NCI-H1092 treated with DMSO at 0.1 percent for 48 hours (cell line): ENCODE measurements at regions not wholly inside any gene's neighbourhood (a gene's known extent, or its start where the extent isn't known, plus 50 kb on each side); places are given as distances from the start of the nearest gene placed in this dataset.

Experiments
- DNase-seq: peaks from one replicate; lab custom pipeline; 2025; lab: John Stamatoyannopoulos, UW

DNA sequence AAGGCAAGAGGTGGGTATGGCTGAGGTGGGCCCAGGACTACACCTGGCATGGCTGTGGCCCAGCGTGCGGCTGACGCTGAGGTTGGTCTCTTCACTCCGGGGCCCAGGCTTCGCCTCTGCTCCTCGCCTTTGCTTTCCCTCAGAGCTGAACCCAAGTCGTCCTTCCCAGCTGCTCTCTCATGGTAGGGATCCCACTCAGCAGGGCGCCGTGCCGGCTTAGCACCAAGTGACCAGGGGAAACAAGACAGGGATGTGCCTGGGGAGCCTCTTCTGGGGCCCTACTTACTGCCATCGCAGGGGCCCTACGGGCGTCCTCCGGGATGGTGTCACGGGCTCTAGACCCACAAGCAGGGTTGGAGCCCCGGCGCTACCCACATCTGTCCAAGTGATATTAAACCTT is 138.1 kb upstream of the ALKAL2 start:
- DNase-seq, result no peak

DNA sequence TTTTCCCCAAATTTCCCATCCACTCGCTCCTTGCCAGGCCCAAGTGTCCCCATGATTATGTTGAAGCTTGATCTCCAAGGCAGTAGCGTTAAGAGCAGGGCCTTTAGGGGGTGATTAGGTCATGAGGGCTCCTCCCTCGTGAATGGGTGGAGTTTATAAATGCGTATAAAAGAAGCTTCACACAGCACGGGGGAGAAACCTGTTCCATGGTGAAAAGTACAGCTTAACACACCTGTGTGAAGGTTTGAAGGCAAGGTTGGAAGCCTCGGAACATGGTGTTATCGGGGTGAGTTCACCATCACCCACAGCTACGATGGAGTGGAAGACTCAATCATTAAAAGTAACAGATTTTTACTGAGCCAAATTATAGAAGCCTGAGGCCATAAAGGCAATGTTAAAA is 137.4 kb upstream of the ALKAL2 start:
- no peak for DNase-seq

DNA sequence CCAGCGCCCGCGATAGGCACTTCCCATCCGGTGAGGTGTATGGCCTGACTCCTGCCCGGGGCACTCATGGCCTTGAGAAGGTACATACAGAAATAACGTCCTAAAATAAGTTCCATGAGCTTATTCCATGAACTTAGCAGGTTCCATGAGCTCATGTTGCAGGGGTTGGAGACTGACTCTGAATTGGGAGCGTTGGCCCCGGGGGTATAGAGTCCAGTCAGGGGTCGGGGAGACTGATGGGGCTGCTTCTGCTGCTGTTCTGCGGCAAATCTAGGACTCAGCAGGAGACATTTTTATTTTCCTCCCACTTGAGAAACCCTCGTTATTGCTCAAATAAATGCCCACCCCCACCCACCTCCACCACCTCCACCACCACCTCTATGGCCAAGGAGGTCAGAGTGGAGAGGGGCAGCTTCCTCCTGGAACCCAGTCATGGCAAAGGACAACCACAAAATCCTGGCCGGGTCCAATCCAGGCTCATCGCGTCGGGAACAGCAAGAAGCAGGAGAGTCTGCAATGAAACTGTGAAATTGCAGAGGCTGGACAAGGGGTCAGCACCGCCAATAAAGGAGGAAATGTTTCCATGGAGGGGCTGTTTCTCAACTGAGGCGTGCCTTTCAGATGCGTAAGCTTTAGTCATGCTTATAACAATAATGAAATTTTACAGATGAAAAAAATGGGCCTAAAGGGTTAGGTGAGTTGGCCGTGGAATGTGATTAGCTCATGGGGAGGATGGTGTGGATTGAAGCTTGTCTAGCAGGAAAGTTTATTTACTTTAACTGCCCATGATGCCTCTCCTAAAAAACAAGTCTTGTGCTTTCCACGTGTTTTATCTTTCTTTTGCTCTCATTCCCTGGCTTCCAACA is 136.6 kb upstream of the ALKAL2 start:
- no peak for DNase-seq

DNA sequence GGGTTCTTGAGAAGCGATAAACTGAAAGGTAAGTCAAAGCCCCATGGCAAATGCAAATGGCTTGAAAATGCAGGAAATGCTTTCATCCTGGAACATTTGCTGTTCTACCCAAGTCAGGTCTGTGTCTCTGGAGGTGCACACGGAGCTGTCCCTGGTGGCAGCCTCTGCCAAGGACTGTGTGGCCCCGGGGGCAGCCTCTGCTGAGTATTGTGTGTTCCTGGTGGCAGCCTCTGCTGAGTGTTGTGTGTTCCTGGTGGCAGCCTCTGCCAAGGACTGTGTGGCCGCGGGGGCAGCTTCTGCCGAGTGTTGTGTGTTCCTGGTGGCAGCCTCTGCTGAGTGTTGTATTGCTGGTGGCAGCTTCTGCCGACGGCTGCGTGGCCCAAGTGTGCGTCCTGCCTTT is 135.6 kb upstream of the ALKAL2 start:
- DNase-seq, result no peak

DNA sequence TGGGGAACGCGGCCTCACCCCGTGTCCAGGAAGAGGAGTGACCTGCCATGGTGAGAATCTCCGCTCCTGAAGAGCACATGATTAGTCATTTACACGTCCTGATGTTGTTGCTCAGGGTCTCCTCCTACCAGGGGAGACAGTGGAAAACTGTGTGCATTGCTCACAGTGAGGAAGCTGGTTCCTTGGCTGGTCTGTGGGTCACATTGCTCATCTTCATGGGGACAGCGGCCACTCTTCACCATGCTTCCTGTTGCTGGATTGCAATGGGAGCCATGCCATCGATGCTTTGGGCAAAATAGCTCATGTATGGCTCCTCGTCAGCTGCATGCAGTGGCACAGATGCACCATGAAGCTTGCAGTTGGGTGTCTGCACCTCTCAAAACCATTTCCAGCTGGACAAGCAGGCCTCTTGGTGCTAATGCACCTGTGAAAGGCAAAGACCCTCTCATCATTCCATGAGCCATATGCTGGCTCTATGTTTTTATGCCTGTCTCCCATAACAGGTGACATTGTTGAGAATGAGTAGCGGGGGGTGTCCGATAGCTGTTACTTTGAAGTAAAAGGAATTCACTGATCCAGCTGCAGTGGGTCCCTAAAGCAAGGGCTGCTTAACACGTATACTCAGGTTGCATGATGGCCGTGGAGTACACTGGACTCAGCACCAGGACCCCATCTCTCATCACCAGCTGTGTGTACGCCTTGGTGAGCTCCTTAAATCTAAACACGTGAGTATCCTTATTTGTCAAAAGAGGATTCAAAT is 135.0 kb upstream of the ALKAL2 start:
- no peak for DNase-seq

DNA sequence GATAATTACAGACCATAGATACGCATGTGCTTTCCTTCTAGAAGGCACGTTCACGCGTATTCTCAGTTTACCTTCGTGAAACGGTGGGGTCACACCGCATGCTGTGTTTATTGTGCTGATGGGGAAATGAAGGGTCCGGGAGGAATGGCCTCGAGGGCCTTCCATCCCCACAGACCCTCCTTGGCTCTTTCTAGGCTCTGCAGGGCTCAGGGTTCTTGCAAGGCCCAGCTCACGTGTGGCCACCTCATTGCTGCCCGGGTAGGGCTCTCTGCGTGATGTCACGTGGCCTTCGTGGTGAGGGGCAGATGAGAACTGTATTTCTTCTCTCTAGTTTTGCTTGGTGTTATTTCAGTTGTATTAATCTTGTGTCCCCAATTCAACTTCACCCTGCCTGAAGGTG is 133.5 kb upstream of the ALKAL2 start:
- no peak for DNase-seq

DNA sequence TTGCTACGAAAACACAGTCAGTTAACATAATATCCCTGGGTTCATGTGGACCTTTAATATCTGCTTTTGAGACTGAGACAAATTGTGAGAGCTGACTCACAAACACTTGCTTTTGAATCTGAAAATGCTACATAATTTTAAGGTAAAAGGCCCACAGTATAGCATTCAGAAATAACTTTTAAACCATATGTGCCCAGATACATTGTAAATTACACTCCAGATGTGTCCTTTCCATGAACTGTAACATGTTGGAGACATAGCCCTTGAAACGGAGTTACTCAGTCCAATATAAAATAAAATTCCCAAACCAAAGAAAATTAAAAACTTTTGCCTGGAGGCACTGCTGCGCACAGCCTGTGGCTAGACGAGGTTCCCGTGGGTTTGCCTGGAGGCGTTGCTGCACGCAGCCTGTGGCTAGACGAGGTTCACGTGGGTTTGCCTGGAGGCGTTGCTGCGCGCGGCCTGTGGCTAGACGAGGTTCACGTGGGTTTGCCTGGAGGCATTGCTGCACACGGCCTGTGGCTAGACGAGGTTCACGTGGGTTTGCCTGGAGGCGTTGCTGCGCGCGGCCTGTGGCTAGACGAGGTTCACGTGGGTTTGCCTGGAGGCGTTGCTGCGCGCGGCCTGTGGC is 131.9 kb upstream of the ALKAL2 start:
- DNase-seq, result no peak

DNA sequence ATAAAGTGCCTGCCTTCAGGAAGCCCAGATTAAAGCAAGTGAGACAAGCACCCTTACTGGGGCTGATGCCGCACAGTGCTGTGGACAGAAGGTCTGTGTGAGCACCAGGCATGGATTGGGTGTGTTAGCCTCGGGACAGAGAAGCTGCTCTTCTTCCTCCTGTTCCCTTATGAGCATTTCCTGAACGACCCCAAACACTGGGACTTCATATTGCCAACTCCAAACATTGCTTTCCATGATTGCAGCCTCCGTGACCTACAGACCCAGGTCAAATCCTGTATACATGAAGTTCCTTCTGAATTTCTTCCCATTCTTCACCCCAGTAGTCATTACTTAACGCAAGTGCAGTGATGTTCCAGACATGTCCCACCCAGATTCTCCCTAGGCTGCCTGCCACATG is 129.8 kb upstream of the ALKAL2 start:
- no peak for DNase-seq

DNA sequence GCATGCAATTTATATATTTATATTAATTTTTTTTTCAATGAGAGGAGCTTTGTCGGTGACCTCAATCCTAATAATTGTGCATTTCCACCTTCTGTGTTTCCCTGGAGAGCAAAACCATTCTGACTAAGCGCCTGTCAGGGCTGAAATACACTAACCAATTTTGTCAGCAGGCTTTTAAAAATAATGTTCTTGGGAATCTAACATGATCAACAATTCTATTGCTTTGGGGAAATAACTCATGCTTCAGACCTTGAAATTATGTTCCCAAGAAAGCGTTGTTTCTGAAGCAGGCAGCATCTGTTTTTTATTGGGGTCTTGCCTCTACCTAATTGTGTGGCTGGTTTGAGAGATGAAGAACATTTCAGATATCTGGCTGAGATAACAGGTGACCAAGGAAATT is 129.1 kb upstream of the ALKAL2 start:
- DNase-seq, result no peak

DNA sequence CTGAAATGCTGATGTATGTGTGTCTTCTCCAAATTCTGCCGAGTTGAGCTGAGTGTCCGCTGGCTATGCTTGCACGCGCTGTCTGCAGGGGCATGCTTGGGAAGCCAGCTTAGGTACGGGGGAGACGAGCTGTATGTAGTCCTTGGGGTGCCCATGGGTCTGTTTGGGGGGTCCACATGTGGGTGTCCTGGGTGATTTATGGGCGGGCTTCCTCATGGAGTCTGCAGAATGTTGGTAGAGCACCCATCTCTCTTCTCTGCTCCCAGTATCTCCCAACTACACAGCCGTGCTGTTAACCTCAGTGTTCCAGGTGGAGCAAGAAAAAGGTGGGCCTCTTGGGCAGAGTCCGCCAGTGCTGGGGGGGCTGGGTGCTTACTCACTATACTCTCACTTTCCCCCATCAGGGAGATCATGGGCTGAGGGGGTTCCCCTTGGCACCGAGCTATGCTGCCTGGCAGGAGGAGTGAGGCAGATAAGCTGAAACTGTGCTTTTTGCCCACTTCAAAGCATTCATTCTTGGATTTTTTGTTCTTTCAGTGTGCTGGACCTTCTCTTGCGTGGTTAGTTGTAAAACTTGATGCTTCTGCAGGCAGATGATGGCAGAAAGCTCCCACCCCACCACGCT is 128.2 kb upstream of the ALKAL2 start:
- no peak for DNase-seq

DNA sequence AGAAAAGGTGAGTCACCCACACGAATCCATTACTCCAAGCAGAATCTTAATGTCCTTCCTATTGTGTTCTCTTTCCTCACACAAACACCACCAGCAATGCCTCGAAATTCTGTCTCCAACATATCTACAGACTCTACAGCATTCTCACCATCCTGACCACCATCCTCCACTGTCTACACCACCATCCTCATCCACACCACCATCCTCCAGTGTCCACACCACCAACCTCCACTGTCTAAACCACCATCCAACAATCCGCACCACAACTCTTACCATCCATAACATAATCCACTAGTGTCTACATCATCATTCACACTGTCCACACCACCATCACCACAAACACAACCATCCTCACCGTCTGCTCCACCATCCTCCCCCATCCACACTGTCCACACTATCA is 121.6 kb upstream of the ALKAL2 start:
- DNase-seq, result no peak

DNA sequence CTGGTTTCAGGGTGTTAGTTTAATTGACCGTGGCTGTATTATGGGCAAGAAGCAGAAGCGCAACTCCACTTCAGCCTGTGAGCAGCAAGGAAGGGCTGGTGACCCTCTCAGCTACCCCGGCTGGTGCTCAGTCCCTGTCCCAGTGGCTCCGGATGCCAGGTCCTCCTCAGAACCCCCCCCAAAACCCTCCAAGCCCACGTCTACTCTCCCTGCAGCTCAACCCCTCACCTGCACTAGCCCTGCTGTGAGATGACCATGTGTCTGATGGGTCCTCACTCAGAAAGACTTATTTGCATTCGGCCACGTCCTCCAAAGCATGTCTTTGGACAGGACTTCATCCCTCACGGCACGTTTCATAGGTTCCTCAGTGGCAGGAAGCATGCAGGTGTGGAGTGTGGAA is 119.7 kb upstream of the ALKAL2 start:
- DNase-seq, result no peak

DNA sequence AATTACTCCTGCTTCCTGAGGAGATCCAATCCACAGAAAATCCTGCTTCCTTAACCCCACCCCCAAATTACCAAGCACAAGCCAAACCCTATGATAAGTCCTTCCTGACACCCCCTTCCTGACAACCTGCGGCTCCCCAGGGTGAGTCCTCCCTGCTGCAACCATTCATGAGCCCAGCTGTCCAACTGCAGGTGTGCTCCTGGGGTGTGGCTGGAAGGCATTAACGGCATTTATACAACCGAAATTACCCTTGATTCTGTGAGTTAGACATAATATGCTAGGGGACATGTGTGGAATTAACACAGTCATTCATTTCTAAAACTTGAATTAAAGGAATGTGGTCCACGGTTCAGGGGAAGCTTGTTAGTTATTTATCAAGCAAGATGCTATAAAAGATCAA is 119.0 kb upstream of the ALKAL2 start:
- no peak for DNase-seq

DNA sequence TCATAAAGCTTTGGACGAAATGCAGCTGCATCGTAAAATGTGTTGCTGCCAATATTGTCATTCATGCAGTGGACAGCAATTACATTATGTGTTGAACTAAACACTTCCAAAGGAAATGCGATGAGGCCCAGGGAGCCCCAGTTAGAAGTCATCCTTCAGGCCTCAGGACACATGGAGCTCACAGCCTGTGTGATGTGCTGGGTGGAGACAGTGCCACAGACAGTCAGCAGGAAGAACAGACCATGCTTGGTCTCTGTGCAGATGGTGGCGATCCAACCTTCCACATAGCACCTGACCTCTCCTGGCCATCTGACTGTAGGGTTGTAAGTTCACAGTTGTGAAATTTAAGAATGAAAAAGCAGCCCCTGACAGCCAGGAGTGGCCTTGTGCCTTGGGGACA is 118.3 kb upstream of the ALKAL2 start:
- no peak for DNase-seq

DNA sequence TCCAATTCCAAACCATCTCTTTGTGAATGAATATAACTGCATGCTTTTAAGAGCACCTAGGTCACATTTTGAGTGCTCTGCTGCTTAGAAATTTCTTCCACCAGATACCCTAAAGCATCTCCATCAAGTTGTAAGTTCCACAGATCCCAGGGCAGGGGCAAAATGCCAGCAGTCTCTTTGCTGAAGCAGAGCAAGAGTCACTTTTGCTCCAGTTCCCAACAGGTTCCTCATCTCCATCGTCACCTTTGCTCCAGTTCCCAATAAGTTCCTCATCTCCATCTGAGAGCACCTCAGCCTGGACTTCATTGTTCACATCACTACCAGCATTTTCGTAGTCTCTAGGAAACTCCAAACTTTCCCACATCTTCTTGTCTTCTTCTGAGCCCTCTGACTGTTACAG is 116.7 kb upstream of the ALKAL2 start:
- DNase-seq, result no peak

DNA sequence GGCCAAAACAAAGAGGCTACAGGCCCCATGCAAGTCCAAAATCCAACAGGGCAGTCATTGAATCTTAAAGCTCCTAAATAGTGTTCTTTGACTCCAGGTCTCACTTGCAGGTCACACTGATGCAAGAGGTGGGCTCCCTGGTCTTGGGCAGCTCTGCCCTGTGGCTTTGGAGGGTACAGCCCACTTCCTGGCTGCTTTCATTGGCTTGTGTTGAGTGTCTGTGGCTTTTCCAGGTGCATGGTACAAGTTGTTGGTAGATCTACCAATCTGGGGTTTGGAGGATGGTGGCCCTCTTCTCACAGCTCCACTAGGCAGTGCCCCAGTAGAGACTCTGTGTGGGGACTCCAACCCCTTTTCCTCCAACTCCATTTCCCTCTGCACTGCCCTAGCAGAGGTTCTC is 115.8 kb upstream of the ALKAL2 start:
- DNase-seq, result no peak

DNA sequence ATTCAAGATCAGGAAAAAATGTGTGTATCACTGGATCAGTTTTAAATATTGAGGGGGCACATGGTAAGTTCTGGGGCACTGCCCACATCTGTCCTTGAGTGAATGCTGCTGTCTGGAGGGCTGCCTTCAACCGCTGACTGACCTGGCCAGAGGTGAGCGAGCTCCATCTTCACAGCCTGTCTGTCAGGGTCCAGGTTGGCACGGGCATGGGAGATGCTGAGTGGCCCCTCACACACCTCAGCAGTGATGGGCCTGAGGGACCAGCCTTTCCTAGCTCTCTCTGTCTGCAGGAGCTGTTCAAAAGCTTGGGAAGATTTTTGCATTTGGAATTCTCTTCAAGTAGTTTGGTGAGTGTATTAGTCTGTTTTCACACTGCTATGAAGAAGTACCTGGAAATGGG is 114.8 kb upstream of the ALKAL2 start:
- no peak for DNase-seq

DNA sequence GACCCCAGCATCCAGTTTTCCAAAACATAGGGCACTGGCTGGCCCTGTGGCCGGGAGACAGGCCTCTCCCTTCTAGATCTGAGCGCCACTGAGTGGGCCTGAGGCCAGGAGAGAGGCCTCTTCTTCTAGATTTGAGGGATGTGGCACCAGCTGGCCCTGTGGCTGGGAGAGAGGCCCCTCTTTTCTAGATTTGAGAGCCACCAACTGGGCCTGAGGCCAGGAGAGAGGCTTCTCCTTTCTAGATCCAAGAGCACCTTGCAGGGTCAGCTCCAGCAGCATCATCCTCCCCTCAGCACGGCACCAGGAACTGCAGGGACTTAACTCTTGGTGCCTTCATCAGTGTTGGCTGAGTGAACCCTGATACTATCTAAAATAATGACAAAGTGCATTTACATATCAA is 114.3 kb upstream of the ALKAL2 start:
- DNase-seq, result no peak

DNA sequence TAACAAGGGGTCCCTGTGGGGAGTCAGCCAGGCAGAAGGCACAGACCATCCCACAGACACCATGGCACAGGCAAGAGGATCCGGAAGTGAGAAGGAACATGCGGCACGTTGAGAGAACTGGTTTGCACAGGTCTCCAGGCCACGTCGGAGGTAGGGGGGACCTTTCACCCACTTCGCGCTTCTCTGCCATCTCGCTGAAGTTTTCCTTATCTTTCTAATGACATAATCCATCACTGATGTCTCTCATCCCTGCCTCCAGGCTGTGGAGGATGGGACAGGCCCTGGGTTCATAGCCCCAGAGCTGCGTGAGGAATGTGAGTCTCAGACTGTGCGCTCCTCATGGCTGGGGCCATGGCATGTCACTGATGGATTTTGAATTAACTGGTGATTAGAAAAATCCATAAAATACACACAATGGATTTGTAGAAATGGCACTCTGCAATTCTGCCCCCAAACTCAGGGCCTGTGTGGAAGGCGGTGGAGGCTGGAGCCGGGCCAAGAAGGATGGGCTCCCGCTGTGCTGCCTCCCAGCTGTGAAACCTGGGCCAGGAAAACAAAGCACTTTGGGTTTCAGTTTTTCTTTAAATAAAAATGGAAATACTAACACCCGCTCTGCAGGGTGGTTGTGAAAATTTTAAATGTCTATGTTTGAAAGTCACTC is 113.3 kb upstream of the ALKAL2 start:
- no peak for DNase-seq

DNA sequence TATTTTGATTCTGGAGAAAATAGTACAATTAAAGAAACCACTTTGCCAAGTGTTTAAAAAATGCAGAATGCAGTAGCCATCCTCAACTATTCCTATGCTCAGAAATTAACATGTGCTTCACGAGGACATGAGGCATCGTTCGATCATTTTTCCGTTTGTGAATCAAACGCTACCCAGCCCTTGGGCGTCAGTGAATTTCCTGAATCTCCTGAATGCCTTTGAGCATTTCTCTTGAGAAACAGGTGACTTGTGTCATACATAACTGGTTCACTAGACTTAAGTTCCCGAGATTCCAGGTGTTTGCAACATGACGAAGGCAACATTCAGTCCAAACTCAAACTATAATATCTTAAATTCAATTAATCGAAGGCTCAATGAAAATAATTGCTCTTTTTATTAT is 110.0 kb upstream of the ALKAL2 start:
- no peak for DNase-seq

DNA sequence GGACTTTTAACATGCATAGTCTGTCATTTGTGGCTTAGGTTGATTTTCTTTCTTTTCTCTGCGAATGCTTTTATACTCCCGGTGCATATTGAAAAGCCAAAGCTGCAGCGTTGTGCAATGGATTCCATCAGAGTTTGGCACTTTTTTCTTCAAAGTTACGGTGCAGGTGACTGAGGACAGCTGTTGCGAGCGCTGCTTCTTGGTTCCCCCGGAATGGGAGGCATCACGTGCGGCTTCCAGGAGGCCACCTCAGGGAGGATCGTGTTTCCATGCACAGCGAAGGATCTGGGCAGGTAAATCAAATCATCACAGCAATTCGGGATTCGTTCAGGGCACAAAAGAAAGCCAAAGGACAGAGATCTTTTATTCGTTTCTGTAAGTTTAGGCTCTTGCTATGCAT is 109.6 kb upstream of the ALKAL2 start:
- no peak for DNase-seq

DNA sequence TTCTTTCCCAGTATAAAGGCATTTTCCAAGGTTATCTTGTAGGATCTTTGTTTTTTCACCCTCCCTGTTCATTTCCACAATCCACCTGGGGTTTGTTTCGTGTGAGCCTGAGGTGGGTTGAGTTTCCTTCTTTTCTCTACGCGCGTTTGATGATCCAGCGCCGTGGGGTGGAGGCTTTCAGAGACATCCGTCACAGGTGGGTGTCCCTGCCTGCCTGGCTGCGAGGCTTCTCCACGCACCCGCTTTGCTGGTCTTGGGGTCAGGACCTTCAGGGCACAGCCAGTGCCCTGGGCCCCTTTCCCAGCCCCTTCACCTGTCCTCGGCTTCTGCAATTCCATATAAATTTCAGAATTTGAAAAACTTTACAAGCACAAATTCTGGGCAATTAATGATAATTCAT is 109.0 kb upstream of the ALKAL2 start:
- no peak for DNase-seq
